NCI-H1694 (cell line): ENCODE measurements at regions not wholly inside any gene's neighbourhood (a gene's known extent, or its start where the extent isn't known, plus 50 kb on each side); places are given as distances from the start of the nearest gene placed in this dataset.
"Not testable (repeated sequence)": the region's sequence is repeated elsewhere in the genome, so short reads cannot be mapped to it uniquely, and the experiment has no call there.

ENCODE experiments used
- DNase-seq: peaks from one replicate; lab custom pipeline; 2025; lab: John Stamatoyannopoulos, UW

- no peak for DNase-seq
Measured at GRCh38 chr4:138500869-138501268, 258.7 kb upstream of the SLC7A11 start.

- no peak for DNase-seq
Measured at GRCh38 chr4:138499627-138500026, 257.5 kb upstream of the SLC7A11 start.

GRCh38 chr4:138494931-138495330 lies 252.8 kb upstream of the SLC7A11 start:
- DNase-seq: no peak

- no peak for DNase-seq
Measured at GRCh38 chr4:138494116-138494515, 252.0 kb upstream of the SLC7A11 start.

GRCh38 chr4:138492176-138492575 lies 250.0 kb upstream of the SLC7A11 start:
- no peak for DNase-seq

- no peak for DNase-seq
Measured at GRCh38 chr4:138488533-138488932, 246.4 kb upstream of the SLC7A11 start.

GRCh38 chr4:138487670-138488069 lies 245.5 kb upstream of the SLC7A11 start:
- DNase-seq: no peak

- DNase-seq: no peak
Measured at GRCh38 chr4:138487230-138487629, 245.1 kb upstream of the SLC7A11 start.

GRCh38 chr4:138485498-138485897 lies 243.3 kb upstream of the SLC7A11 start:
- DNase-seq: no peak

GRCh38 chr4:138475116-138475515 lies 233.0 kb upstream of the SLC7A11 start:
- DNase-seq: no peak

GRCh38 chr4:138473339-138473738 lies 231.2 kb upstream of the SLC7A11 start:
- DNase-seq: no peak

- DNase-seq: no peak
Measured at GRCh38 chr4:138460477-138461414, 218.6 kb upstream of the SLC7A11 start.

GRCh38 chr4:138458751-138459150 lies 216.6 kb upstream of the SLC7A11 start:
- no peak for DNase-seq

- DNase-seq: not testable (repeated sequence)
Measured at GRCh38 chr4:138456349-138456748, 214.2 kb upstream of the SLC7A11 start.

GRCh38 chr4:138455097-138455496 lies 212.9 kb upstream of the SLC7A11 start:
- no peak for DNase-seq

GRCh38 chr4:138452826-138453225 lies 210.7 kb upstream of the SLC7A11 start:
- no peak for DNase-seq

GRCh38 chr4:138451276-138451663 lies 209.1 kb upstream of the SLC7A11 start:
- no peak for DNase-seq

GRCh38 chr4:138450546-138451275 lies 208.6 kb upstream of the SLC7A11 start:
- no peak for DNase-seq

GRCh38 chr4:138449938-138450337 lies 207.8 kb upstream of the SLC7A11 start:
- DNase-seq: no peak

- DNase-seq: no peak
Measured at GRCh38 chr4:138448169-138448568, 206.0 kb upstream of the SLC7A11 start.

- DNase-seq: no peak
Measured at GRCh38 chr4:138446456-138446855, 204.3 kb upstream of the SLC7A11 start.

GRCh38 chr4:138445098-138445497 lies 202.9 kb upstream of the SLC7A11 start:
- DNase-seq: no peak

- DNase-seq: no peak
Measured at GRCh38 chr4:138444260-138444659, 202.1 kb upstream of the SLC7A11 start.
